ENCODE measurements at regions not wholly inside any gene's neighbourhood (a gene's known extent, or its start where the extent isn't known, plus 50 kb on each side); places are given as distances from the start of the nearest gene placed in this dataset. TPM values are rescaled to one million over a fixed set of nuclear protein-coding genes. Genes with fewer than 3 reads are reported as not detected.

- WGBS = 55% methylated on average over 3 of the region's 3 CpGs
- H3K9me3 ChIP-seq (ENCODE audit: control insufficient read depth in 4 of 4, low read length in 3 of 4) = no peaks in the 10 kb centered on the region
- no peaks in the 10 kb centered on the region for H3K36me3 ChIP-seq (ENCODE audit: control insufficient read depth in 4 of 4, insufficient read depth in 3 of 4, low read depth in 1 of 4, low read length in 3 of 4)
- no peaks in the 10 kb centered on the region for H3K27me3 ChIP-seq (ENCODE audit: control insufficient read depth in 4 of 4, insufficient read depth in 4 of 4, low read length in 3 of 4)
- H3K4me3 ChIP-seq (ENCODE audit: low read depth in 1 of 3, low read length in 3 of 3) = no peak overlapping the region
- TF ChIP-seq HNF4A (conservative IDR thresholded peaks at IDR 0.05) (peak; percentile 16 to 37), EGR1 (IDR thresholded peaks at IDR 0.05; ENCODE audit: low read depth in 2 of 2) (no peak)
- peaks cover 0 to 4% (median 0%) of the 10 kb centered on the region in 4 donors for H3K4me1 ChIP-seq (ENCODE audit: control insufficient read depth in 4 of 4, insufficient read depth in 4 of 4, low read length in 3 of 4)
- no peak overlapping the region for H3K9ac ChIP-seq (ENCODE audit: low read depth in 1 of 2, low read length in 2 of 2)
- no peak overlapping the region for H3K27ac ChIP-seq (ENCODE audit: low read depth in 1 of 2, low read length in 2 of 2)
- no peak for DNase-seq (ENCODE audit: low spot score)
Observed at GRCh38 chr12:74483057-74483456, 54.6 kb upstream of the ATXN7L3B start.

Small RNAs in the stretch of these regions (small RNA-seq; reads per million reads assigned to genes)
- gene AC090502.2 (not detected), gene RF00096 (not detected), gene RNU6-1012P (not detected)
